ENCODE measurements at regions not wholly inside any gene's neighbourhood (a gene's known extent, or its start where the extent isn't known, plus 50 kb on each side); places are given as distances from the start of the nearest gene placed in this dataset.

GRCh38 chr18:40662898-40663437 is 1292.1 kb upstream of the PIK3C3 start:
- no peaks in the 10 kb centered on the region for H3K27me3 ChIP-seq
- no peak for DNase-seq (ENCODE audit: low spot score in 2 of 2)
- H3K36me3 ChIP-seq, result no peaks in the 10 kb centered on the region
- H3K4me1 ChIP-seq, result no peaks in the 10 kb centered on the region
- no peak overlapping the region for H3K4me3 ChIP-seq
- intact Hi-C loops (cut with DNase I; ENCODE audit: low total_unique reads), result no loop called here
- no peaks in the 10 kb centered on the region for H3K9me3 ChIP-seq
- TF ChIP-seq POLR2AphosphoS5 (IDR thresholded peaks at IDR 0.05) (no peak), POLR2A (IDR thresholded peaks at IDR 0.05) (no peak)
- TF ChIP-seq, protein P1, sequence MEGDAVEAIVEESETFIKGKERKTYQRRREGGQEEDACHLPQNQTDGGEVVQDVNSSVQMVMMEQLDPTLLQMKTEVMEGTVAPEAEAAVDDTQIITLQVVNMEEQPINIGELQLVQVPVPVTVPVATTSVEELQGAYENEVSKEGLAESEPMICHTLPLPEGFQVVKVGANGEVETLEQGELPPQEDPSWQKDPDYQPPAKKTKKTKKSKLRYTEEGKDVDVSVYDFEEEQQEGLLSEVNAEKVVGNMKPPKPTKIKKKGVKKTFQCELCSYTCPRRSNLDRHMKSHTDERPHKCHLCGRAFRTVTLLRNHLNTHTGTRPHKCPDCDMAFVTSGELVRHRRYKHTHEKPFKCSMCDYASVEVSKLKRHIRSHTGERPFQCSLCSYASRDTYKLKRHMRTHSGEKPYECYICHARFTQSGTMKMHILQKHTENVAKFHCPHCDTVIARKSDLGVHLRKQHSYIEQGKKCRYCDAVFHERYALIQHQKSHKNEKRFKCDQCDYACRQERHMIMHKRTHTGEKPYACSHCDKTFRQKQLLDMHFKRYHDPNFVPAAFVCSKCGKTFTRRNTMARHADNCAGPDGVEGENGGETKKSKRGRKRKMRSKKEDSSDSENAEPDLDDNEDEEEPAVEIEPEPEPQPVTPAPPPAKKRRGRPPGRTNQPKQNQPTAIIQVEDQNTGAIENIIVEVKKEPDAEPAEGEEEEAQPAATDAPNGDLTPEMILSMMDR (IDR thresholded peaks at IDR 0.05), result no peak
- no peak overlapping the region for H3K27ac ChIP-seq

- H3K27me3 ChIP-seq, result no peaks in the 10 kb centered on the region
- intact Hi-C loops (cut with DNase I; ENCODE audit: low total_unique reads), result no loop called here
These were observed 1301.4 kb upstream of the PIK3C3 start for GRCh38 chr18:40653682-40654081.

DNA sequence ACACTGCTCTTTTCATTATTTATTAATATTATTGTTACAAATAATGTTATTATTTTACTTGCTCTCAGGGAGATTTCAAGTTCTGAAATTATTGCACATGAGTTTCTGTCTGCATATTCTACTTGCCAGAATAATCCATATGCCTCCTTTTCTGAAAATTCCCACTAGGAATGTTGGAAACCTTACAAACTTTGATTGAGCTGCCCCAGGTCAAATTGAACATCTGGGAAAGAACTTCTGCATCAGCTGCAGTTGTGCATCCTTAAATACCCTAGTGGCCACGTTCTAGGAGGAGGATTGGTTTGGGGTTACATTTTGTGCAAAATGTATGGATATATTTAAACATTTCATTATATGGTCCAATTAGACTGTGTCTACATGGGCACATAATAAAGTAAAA is 1302.7 kb upstream of the PIK3C3 start:
- Histone ChIP-seq H3K9me3 (no peaks in the 10 kb centered on the region), H3K4me1 (no peaks in the 10 kb centered on the region), H3K27me3 (no peaks in the 10 kb centered on the region), H3K27ac (no peak overlapping the region), H3K36me3 (no peaks in the 10 kb centered on the region), H3K4me3 (no peak overlapping the region)
- no peak for DNase-seq (ENCODE audit: low spot score in 2 of 2)
- TF ChIP-seq, protein P1 (IDR thresholded peaks at IDR 0.05), result no peak
- TF ChIP-seq POLR2AphosphoS5 (IDR thresholded peaks at IDR 0.05), result no peak
- no peak for TF ChIP-seq POLR2A (IDR thresholded peaks at IDR 0.05)
- intact Hi-C loops (cut with DNase I; ENCODE audit: low total_unique reads), result no loop called here

More at GRCh38 chr18:40653682-40654081, 1301.4 kb upstream of the PIK3C3 start:
- H3K4me3 ChIP-seq, result no peak overlapping the region
- H3K27ac ChIP-seq, result no peak overlapping the region
- TF ChIP-seq POLR2AphosphoS5 (IDR thresholded peaks at IDR 0.05), result no peak
- TF ChIP-seq POLR2A (IDR thresholded peaks at IDR 0.05), result no peak
- TF ChIP-seq, protein P1 (IDR thresholded peaks at IDR 0.05), result no peak
- H3K9me3 ChIP-seq, result no peaks in the 10 kb centered on the region
- no peak for DNase-seq (ENCODE audit: low spot score in 2 of 2)
- H3K36me3 ChIP-seq, result no peaks in the 10 kb centered on the region
- H3K4me1 ChIP-seq, result no peaks in the 10 kb centered on the region

DNA sequence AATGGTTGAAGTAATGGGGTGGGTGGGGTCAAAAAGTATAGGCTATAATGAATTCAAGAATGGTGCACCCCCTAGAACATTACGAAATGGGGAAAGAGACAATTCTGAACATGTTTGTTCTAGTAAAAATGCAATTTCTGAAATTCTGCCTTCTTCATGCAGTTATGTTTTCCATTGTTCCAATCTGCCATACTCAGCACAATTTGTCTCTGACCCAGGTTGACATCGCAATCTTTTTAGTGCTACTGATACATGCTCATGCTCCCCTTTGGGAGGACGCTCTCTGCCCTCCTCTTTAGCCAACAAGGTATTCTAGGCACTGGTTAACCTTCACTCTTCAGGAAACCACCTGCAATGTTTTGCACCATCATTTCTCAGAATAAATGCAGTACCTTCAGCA is 1303.9 kb upstream of the PIK3C3 start:
- intact Hi-C loops (cut with DNase I; ENCODE audit: low total_unique reads), result no loop called here
- Histone ChIP-seq H3K27ac (no peak overlapping the region), H3K27me3 (no peaks in the 10 kb centered on the region), H3K4me1 (no peaks in the 10 kb centered on the region), H3K36me3 (no peaks in the 10 kb centered on the region), H3K9me3 (no peaks in the 10 kb centered on the region), H3K4me3 (no peak overlapping the region)
- TF ChIP-seq, protein P1 (IDR thresholded peaks at IDR 0.05), result no peak
- DNase-seq (ENCODE audit: low spot score in 2 of 2), result no peak

DNA sequence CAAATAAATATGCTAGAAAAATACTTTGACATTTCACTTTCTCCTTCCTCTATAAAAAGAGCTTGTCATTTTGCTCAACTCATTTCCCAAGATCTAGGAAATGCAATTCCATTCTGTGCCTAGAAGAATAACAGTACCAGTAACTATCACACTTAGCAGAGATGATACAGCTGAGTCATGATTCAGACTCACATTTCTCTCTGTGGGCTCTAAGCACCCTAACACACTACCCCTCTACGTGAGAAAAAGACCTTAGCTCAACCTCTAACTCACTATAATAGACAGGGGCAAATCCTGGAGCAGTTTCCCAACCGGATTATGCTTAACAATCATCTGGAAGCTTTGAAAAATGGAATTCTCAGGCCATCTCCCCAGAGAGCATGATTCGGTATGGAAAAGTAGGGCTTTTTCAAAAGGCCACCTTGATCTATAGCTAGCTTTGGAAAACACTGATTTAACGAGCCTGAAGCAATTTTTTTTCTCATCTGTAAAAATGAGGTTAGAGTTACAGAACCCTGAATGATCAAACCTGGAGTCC is 1312.3 kb upstream of the PIK3C3 start:
- intact Hi-C loops (cut with DNase I; ENCODE audit: low total_unique reads), result no loop called here
- Histone ChIP-seq H3K36me3 (no peaks in the 10 kb centered on the region), H3K27me3 (no peaks in the 10 kb centered on the region), H3K9me3 (no peaks in the 10 kb centered on the region), H3K4me1 (no peaks in the 10 kb centered on the region), H3K4me3 (no peak overlapping the region), H3K27ac (no peak overlapping the region)
- DNase-seq (ENCODE audit: low spot score in 2 of 2), result no peak
- TF ChIP-seq, protein P1 (IDR thresholded peaks at IDR 0.05), result no peak
- no peak for TF ChIP-seq POLR2AphosphoS5 (IDR thresholded peaks at IDR 0.05)
- no peak for TF ChIP-seq POLR2A (IDR thresholded peaks at IDR 0.05)
